SK-N-SH (cell line): ENCODE measurements at regions not wholly inside any gene's neighbourhood (a gene's known extent, or its start where the extent isn't known, plus 50 kb on each side); places are given as distances from the start of the nearest gene placed in this dataset.

Source experiments
- CTCF ChIA-PET: fragments of 300-600, 350-600 bp; formaldehyde crosslinking; extraction: SDS; loops from one replicate; lab custom pipeline; 2021; lab: Yijun Ruan, JAX
- POLR2A ChIA-PET: fragments of 350-600 bp; sonication (Branson Sonifier 250); formaldehyde crosslinking; extraction: SDS; loops from one replicate; lab custom pipeline; 2020; ENCODE audit warnings: antibody characterized with exemption, inconsistent platforms; lab: Yijun Ruan, JAX
- DNase-seq: peaks from one replicate; pipeline ENCODE4 v3.0.0; 2012
- H2AFZ ChIP-seq: fragments of 200-600 bp; sonication (generic); 2 replicates; pipeline ENCODE4 v1.8.1; 2016; ENCODE audit warnings: antibody characterized with exemption, mild to moderate bottlenecking, low read depth
- H3F3A ChIP-seq: fragments of 200-600 bp; sonication (generic); replicated peaks from 2 replicates; pipeline ENCODE3; 2016; ENCODE audit warnings: antibody characterized with exemption, mild to moderate bottlenecking; ENCODE audit not compliant: insufficient read depth
- H3K27ac ChIP-seq, 2 experiments: fragments of 200-500 bp in 1 of 2; fragments of 200-600 bp in 1 of 2; sonication (Bioruptor generic) in 1 of 2; sonication (generic), shearing (Covaris generic) in 1 of 2; 2 replicates each; pipeline versions ENCODE4 v1.5.1 to v1.6.1; 2014 to 2016; ENCODE audit warnings: low read depth in 2 of 2, inconsistent platforms in 1 of 2, low read length in 1 of 2, mild to moderate bottlenecking in 1 of 2, mixed read lengths in 1 of 2
- H3K27me3 ChIP-seq: fragments of 200-600 bp; sonication (generic), shearing (Covaris generic); 2 replicates; pipeline ENCODE4 v1.6.1; 2016; ENCODE audit warnings: mixed run types; ENCODE audit not compliant: insufficient read depth
- H3K36me3 ChIP-seq, 2 experiments: fragments of 200-500 bp in 1 of 2; fragments of 200-600 bp in 1 of 2; sonication (Bioruptor generic) in 1 of 2; sonication (generic) in 1 of 2; replicated peaks in 1 of 2; 2 replicates each; pipeline versions ENCODE3 to v1.5.1; 2014 to 2016; ENCODE audit warnings: low read length in 1 of 2, mild to moderate bottlenecking in 1 of 2; ENCODE audit not compliant: insufficient read depth in 2 of 2, control insufficient read depth in 1 of 2
- H3K4me1 ChIP-seq, 2 experiments: fragments of 200-500 bp in 1 of 2; fragments of 200-600 bp in 1 of 2; sonication (Bioruptor generic) in 1 of 2; sonication (generic), shearing (Covaris generic) in 1 of 2; 2 replicates each; pipeline versions ENCODE4 v1.5.1 to v1.6.1; 2014 to 2016; ENCODE audit warnings: low read depth in 1 of 2, low read length in 1 of 2, mixed run types in 1 of 2; ENCODE audit not compliant: insufficient read depth in 2 of 2, control insufficient read depth in 1 of 2
- H3K4me2 ChIP-seq: fragments of 200-600 bp; sonication (generic), shearing (Covaris generic); 2 replicates; pipeline ENCODE4 v1.6.1; 2017; ENCODE audit warnings: mixed run types
- H3K4me3 ChIP-seq, 2 experiments: fragments of 200-500 bp in 1 of 2; fragments of 200-600 bp in 1 of 2; sonication (Bioruptor generic) in 1 of 2; sonication (generic), shearing (Covaris generic) in 1 of 2; 2 replicates each; pipeline versions ENCODE4 v1.5.1 to v1.8.1; 2014 to 2016; ENCODE audit warnings: low read depth in 2 of 2, inconsistent platforms in 1 of 2, low read length in 1 of 2, mild to moderate bottlenecking in 1 of 2, mixed read lengths in 1 of 2, moderate library complexity in 1 of 2
- H3K79me2 ChIP-seq: fragments of 200-600 bp; sonication (generic); 2 replicates; pipeline ENCODE4 v1.8.1; 2017; ENCODE audit warnings: mild to moderate bottlenecking; ENCODE audit not compliant: insufficient read depth
- H3K9ac ChIP-seq: fragments of 200-600 bp; sonication (generic); 2 replicates; pipeline ENCODE4 v1.6.1; 2017; ENCODE audit warnings: mixed run types
- H3K9me2 ChIP-seq: fragments of 200-600 bp; sonication (generic); 2 replicates; pipeline ENCODE4 v1.6.1; 2017; ENCODE audit warnings: mixed run types
- H3K9me3 ChIP-seq: fragments of 200-600 bp; sonication (generic); 2 replicates; pipeline ENCODE4 v1.6.1; 2017; ENCODE audit warnings: mixed run types, mild to moderate bottlenecking, moderate library complexity
- H4K20me1 ChIP-seq: fragments of 200-600 bp; sonication (generic); 2 replicates; pipeline ENCODE4 v1.6.1; 2017; ENCODE audit warnings: mild to moderate bottlenecking, mixed run types; ENCODE audit not compliant: insufficient read depth
- ELF1 ChIP-seq: IDR thresholded peaks from 2 replicates; pipeline ENCODE4 v1.4.0; 2012
- EP300 ChIP-seq, 2 experiments: IDR thresholded peaks; 2 replicates each; pipeline versions ENCODE4 v1.4.0 to v1.6.1; 2012; ENCODE audit warnings: borderline replicate concordance in 1 of 2, low read depth in 1 of 2, low read length in 1 of 2
- FOSL2 ChIP-seq: IDR thresholded peaks from 2 replicates; pipeline ENCODE4 v1.4.0; 2012; ENCODE audit warnings: low read depth, mild to moderate bottlenecking, moderate library complexity, borderline replicate concordance
- FOXJ3 ChIP-seq: sonication (generic); formaldehyde crosslinking; IDR thresholded peaks from 2 replicates; pipeline ENCODE4 v1.5.1; 2020; ENCODE audit warnings: mild to moderate bottlenecking, missing genetic modification reagents
- FOXM1 ChIP-seq: IDR thresholded peaks from 2 replicates; pipeline ENCODE4 v1.4.0; 2012; ENCODE audit warnings: low read depth, mild to moderate bottlenecking
- GABPA ChIP-seq: IDR thresholded peaks from 2 replicates; pipeline ENCODE4 v1.4.0; 2012; ENCODE audit warnings: low read depth, mild to moderate bottlenecking
- GATA2 ChIP-seq: sonication (generic); formaldehyde crosslinking; IDR thresholded peaks from 2 replicates; pipeline ENCODE4 v1.5.0; 2020; ENCODE audit warnings: mild to moderate bottlenecking, missing genetic modification reagents
- IRF3 ChIP-seq: fragments of 150-350 bp; IDR thresholded peaks from 2 replicates; pipeline ENCODE4 v1.6.1; 2016; ENCODE audit warnings: mild to moderate bottlenecking, low read depth, low read length
- JUND ChIP-seq: IDR thresholded peaks from 2 replicates; pipeline ENCODE4 v1.4.0; 2012
- MEF2A ChIP-seq: IDR thresholded peaks from 2 replicates; pipeline ENCODE4 v1.4.0; 2012; ENCODE audit warnings: low read depth, borderline replicate concordance
- MXI1 ChIP-seq: IDR thresholded peaks from 2 replicates; pipeline ENCODE4 v1.6.1; 2012; ENCODE audit warnings: mild to moderate bottlenecking, low read depth, low read length, improper control_type of control experiment
- NRF1 ChIP-seq: IDR thresholded peaks from 2 replicates; pipeline ENCODE4 v1.6.1; 2012; ENCODE audit warnings: low read depth, mild to moderate bottlenecking, low read length
- PBX3 ChIP-seq: IDR thresholded peaks from 2 replicates; pipeline ENCODE4; 2012
- POLR2AphosphoS5 ChIP-seq: IDR thresholded peaks from 2 replicates; pipeline ENCODE4 v1.6.1; 2012; ENCODE audit warnings: low read depth, low read length
- RAD21 ChIP-seq: IDR thresholded peaks from 2 replicates; pipeline ENCODE4 v1.6.1; 2012; ENCODE audit warnings: mild to moderate bottlenecking, low read length
- RCOR1 ChIP-seq: fragments of 150-350 bp; IDR thresholded peaks from 2 replicates; pipeline ENCODE4 v1.6.1; 2017; ENCODE audit warnings: antibody characterized with exemption, low read length
- RFX5 ChIP-seq: IDR thresholded peaks from 2 replicates; pipeline ENCODE4 v1.6.1; 2012; ENCODE audit warnings: mild to moderate bottlenecking, improper control_type of control experiment, low read length
- RXRA ChIP-seq: IDR thresholded peaks from 2 replicates; pipeline ENCODE4 v1.4.0; 2012; ENCODE audit warnings: low read depth, mild to moderate bottlenecking, borderline replicate concordance
- SMC3 ChIP-seq: IDR thresholded peaks from 2 replicates; pipeline ENCODE4 v1.6.1; 2012; ENCODE audit warnings: low read depth, low read length, improper control_type of control experiment
- TAF1 ChIP-seq: IDR thresholded peaks from 2 replicates; pipeline ENCODE4 v1.6.1; 2012; ENCODE audit warnings: low read depth, mild to moderate bottlenecking, low read length, moderate library complexity, borderline replicate concordance
- TEAD4 ChIP-seq: IDR thresholded peaks from 2 replicates; pipeline ENCODE4 v1.4.0; 2012; ENCODE audit warnings: mild to moderate bottlenecking, borderline replicate concordance; ENCODE audit not compliant: insufficient read depth
- USF1 ChIP-seq: IDR thresholded peaks from 2 replicates; pipeline ENCODE4 v1.4.0; 2012; ENCODE audit warnings: low read depth, borderline replicate concordance
- USF2 ChIP-seq: fragments of 150-350 bp; IDR thresholded peaks from 2 replicates; pipeline ENCODE4 v1.6.1; 2017; ENCODE audit warnings: antibody characterized with exemption, low read length, low read depth, borderline replicate concordance
- YY1 ChIP-seq: IDR thresholded peaks from 2 replicates; pipeline ENCODE4 v1.4.0; 2012; ENCODE audit warnings: low read depth, mild to moderate bottlenecking
- WGBS: methylation state at CpG from one replicate; pipeline ENCODE4 v1.1.6; 2017; ENCODE audit warnings: low lambda C conversion rate; 5-methylcytosine and 5-hydroxymethylcytosine counted together
- TF ChIP-seq, protein P1 (sequence below): IDR thresholded peaks from 2 replicates; pipeline ENCODE4 v1.4.0; 2012; ENCODE audit warnings: low read depth
- TF ChIP-seq, protein P2 (sequence below): fragments of 200-600 bp; sonication (generic); IDR thresholded peaks from 2 replicates; pipeline ENCODE4 v1.6.1; 2017; ENCODE audit warnings: antibody characterized with exemption, mild to moderate bottlenecking, moderate library complexity

DNA sequence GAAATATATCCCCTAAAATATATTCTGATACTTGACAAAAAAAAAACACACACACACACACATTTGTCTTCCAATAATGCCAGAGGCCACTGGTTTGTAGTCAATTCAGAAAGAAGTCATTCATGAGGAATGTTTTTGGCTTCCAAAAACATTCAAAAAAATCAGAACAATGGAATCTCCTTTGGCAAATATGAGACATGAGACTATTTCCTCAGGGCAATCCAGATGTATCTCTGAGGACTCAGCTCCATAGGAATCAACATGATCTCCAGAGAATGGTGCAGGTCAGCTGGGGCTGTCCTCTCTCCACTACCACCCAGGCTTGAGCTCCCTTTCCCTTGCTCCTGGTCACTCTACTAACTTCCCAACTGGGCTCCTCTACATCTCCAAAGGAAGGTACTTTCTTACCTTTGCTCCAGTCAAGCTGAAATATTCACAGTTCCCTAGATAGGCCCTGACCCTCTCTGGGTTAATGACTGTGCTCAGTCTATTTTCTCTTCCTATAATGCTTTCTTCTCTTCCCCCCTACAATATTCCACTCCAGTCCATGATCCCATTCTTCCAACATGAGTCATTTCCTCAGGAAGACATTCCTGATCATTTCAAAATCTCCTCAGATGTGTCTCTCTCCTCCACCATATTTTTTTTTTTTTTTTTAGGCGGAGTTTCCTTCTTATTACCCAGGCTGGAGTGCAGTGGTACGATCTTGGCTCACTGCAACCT, 145.3 kb downstream of the C1D start:
- Histone ChIP-seq H3K4me3 (no peak overlapping the region), H3K9ac (peak overlapping the region; percentile 61), H2AFZ (no peak overlapping the region), H3K36me3 (no peaks in the 10 kb centered on the region), H3K4me1 (peaks cover 0 to 17% of the 10 kb centered on the region in 2 experiments; a peak in 1 of 4 replicates), H3K27ac (peak overlapping the region; percentile 50 to 95; a peak in 3 of 4 replicates), H3K79me2 (no peaks in the 10 kb centered on the region), H3K9me2 (no peaks in the 10 kb centered on the region), H3F3A (peaks cover 26% of the 10 kb centered on the region), H3K4me2 (peak overlapping the region; percentile 35), H4K20me1 (no peaks in the 10 kb centered on the region), H3K9me3 (no peaks in the 10 kb centered on the region), H3K27me3 (no peaks in the 10 kb centered on the region)
- CTCF ChIA-PET, result no interaction called here
- 24% methylated on average over 2 of the region's 2 CpGs for WGBS
- POLR2A ChIA-PET, result no interaction called here
- DNase-seq, result no peak
- TF ChIP-seq SMC3, result no peak
- TF ChIP-seq MEF2A, result peak; percentile 28; the same call in 1 of the 2 replicates
- TF ChIP-seq JUND, result peak; percentile 91
- TF ChIP-seq ELF1, result no peak
- TF ChIP-seq, protein P1, sequence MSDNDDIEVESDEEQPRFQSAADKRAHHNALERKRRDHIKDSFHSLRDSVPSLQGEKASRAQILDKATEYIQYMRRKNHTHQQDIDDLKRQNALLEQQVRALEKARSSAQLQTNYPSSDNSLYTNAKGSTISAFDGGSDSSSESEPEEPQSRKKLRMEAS, result peak; percentile 54
- no peak for TF ChIP-seq FOXM1
- TF ChIP-seq USF1, result no peak
- TF ChIP-seq EP300 (IDR thresholded peaks at IDR 0.05; ENCODE audit: borderline replicate concordance in 1 of 2, low read depth in 1 of 2, low read length in 1 of 2), result peak in 1 of 2 experiments; percentile 94; a peak in 2 of 4 replicates
- no peak for TF ChIP-seq RCOR1
- TF ChIP-seq PBX3, result peak; percentile 92
- no peak for TF ChIP-seq MXI1
- peak; percentile 84 for TF ChIP-seq TEAD4
- TF ChIP-seq FOSL2, result peak; percentile 70
- no peak for TF ChIP-seq RAD21
- TF ChIP-seq RXRA, result peak; percentile 82
- peak; percentile 14; the same call in 1 of the 2 replicates for TF ChIP-seq POLR2AphosphoS5
- no peak for TF ChIP-seq USF2
- TF ChIP-seq FOXJ3 (CRISPR knock-in tag), result no peak
- no peak for TF ChIP-seq GATA2 (CRISPR knock-in tag)
- TF ChIP-seq NRF1, result no peak
- TF ChIP-seq TAF1, result no peak
- TF ChIP-seq YY1, result 0 out of 2 replicates have a peak, but pooled peaks have one; percentile 23
- TF ChIP-seq, protein P2, sequence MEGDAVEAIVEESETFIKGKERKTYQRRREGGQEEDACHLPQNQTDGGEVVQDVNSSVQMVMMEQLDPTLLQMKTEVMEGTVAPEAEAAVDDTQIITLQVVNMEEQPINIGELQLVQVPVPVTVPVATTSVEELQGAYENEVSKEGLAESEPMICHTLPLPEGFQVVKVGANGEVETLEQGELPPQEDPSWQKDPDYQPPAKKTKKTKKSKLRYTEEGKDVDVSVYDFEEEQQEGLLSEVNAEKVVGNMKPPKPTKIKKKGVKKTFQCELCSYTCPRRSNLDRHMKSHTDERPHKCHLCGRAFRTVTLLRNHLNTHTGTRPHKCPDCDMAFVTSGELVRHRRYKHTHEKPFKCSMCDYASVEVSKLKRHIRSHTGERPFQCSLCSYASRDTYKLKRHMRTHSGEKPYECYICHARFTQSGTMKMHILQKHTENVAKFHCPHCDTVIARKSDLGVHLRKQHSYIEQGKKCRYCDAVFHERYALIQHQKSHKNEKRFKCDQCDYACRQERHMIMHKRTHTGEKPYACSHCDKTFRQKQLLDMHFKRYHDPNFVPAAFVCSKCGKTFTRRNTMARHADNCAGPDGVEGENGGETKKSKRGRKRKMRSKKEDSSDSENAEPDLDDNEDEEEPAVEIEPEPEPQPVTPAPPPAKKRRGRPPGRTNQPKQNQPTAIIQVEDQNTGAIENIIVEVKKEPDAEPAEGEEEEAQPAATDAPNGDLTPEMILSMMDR, result no peak
- TF ChIP-seq IRF3, result no peak
- 0 out of 2 replicates have a peak, but pooled peaks have one; percentile 25 for TF ChIP-seq GABPA
- TF ChIP-seq RFX5, result no peak
